ENCODE measurements at regions not wholly inside any gene's neighbourhood (a gene's known extent, or its start where the extent isn't known, plus 50 kb on each side); places are given as distances from the start of the nearest gene placed in this dataset.
"Not testable (repeated sequence)": the region's sequence is repeated elsewhere in the genome, so short reads cannot be mapped to it uniquely, and the experiment has no call there.

DNA sequence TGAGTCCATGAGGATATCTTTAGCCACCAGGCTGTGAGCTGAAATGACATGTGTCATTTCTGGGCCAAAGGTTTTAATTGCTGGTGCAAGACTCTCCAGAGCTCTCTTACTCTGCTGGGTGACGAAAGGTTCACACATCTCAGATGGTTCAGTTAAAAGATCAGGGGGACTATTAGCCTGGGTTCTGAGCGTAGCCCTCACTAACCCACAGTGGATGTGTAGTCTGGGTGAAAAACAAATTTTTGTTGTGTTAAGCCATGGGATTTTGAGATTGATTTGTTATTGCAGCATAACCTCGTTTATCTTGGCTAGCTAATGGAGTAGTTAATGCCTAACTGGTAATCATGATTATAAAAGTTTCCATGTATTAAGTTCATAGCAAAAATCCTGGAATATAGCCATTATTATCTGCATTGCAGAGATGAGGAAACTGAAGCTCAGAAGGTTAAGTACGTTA is 251.5 kb downstream of the RMST start:
- DNase-seq (ENCODE audit: low read depth): no peak

DNA sequence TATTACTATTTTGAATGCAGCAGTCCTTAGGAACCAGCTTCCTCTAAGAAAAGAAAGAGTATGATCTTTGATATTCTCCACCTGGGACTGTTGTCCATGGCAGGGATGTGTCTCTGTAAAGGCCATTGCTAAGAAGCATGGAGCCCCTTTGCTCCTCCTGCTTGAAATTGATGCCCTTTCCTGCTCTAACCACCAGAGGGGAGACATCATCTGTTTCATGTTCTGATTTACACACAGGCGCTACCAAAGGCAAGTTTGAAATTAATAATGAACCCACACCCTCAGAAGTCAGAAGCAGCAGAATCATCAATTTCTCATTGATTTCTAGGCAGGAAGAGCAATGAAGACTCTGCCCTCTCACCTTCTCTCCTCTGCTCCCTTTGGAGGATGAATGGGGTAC is 253.8 kb downstream of the RMST start:
- DNase-seq (ENCODE audit: low read depth): no peak

DNA sequence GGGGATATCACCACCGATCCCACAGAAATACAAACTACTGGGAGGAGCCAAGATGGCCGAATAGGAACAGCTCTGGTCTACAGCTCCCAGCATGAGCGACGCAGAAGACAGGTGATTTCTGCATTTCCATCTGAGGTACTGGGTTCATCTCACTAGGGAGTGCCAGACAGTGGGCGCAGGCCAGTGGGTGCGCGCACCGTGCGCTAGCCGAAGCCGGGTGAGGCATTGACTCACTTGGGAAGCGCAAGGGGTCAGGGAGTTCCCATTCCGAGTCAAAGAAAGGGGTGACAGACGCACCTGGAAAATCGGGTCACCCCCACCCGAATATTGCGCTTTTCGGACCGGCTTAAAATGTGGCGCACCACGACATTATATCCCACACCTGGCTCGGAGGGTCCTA is 261.2 kb downstream of the RMST start:
- not testable (repeated sequence) for DNase-seq (ENCODE audit: low read depth)

DNA sequence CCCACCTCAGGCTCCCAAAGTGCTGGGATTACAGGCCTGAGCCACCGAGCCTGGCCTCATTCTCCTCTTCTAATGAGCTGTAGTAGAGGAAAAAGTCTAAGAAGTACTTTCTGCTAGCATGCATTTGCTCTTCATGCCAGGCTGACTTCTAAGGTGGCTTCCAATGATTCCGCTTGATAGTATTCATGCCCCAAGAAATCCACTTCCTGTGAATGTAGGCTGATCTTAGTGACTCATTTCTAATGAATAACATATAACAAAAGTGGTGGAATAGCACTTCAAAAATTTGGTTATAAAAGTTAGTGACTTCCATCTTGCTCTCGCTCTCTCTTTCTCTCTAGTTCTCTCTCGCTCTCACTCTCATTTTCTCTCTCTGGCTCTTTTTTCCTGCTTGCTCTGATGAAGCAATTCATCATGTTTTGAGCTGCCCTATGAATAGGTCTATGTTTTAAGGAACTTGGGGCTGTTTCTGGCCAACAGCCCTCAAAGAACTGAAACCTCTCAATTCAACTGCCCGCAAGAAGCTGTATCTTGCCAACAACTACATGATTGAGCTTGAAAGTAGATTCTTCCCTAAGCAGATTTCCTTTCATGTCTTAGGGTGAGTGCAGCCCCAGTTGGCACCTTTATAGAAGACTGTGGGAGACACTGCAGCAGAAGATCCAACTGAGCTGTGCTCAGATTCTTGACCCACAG is 282.9 kb downstream of the RMST start:
- DNase-seq (ENCODE audit: low read depth): no peak

DNA sequence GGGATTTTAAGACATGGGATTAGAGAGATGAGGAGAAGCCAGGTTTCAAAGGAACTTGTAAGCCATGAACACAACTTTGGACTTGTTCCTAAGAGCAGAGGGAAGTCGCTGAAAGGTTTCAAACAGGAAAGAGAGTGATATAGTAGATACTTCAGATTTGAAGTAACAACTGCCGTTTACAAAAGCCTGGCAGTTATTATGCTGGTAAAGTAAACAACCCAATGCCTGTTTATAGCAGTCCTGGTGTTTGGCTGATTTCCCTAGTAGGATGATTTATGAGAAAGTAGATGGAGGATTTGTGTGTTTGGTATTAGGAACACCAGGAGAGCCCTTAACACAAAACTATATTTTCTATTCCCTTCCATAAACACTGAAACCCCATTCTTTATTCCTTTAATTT is 285.7 kb downstream of the RMST start:
- no peak for DNase-seq (ENCODE audit: low read depth)

DNA sequence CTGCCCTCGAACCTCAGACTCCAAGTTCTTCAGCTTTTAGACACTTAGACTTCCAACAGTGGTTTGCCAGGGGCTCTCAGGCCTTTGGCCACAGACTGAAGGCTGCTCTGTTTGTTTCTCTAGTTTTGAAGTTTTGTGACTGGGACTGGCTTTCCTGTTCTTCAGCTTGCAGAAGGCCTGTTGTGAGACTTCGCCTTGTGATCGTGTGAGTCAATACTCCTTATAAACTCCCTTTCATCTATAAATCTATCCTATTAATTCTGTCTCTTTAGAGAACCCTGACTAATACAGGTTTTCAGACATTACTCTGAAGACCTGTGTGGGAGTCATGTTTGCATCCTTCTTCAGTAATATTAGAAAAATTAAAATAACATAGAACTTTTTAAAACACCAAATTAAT is 289.1 kb downstream of the RMST start:
- DNase-seq (ENCODE audit: low read depth): no peak

DNA sequence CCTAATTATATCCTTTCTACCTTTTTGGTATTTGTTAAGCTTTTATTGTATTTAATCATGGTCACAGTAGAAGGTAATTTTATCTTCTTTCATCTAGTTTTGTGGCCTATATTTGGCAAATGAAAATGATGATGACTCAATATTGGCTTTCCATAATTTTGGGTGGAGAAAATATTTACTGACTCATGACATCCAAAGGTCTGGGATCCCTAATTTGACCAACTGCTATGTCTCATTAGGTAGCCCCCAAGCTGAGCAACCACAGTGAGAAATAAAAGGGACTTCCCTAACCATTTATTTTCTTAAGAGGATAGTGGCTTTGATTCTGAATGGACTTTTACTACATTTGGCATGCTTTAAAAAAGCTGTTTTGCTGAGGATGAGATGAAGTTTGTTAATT is 289.5 kb downstream of the RMST start:
- DNase-seq (ENCODE audit: low read depth): no peak

DNA sequence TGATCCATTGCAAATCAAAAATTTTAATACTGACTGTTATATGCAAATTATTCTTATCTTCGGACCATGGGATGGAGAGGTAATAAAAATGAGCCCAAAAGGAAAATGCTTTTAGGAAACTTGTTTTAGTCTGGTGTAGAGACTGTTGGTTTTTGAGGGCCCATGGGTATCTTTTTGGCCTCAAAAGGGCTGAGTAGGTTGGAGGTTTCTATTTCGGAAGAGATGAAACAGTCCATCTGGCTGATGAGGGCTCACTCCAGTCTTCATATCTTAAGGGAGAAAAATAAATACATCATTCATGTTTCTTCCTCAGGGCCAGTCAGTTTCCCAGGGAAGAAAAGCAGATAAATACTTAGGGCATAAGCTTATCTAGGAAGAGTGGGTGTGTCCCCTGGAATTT is 290.7 kb downstream of the RMST start:
- no peak for DNase-seq (ENCODE audit: low read depth)

DNA sequence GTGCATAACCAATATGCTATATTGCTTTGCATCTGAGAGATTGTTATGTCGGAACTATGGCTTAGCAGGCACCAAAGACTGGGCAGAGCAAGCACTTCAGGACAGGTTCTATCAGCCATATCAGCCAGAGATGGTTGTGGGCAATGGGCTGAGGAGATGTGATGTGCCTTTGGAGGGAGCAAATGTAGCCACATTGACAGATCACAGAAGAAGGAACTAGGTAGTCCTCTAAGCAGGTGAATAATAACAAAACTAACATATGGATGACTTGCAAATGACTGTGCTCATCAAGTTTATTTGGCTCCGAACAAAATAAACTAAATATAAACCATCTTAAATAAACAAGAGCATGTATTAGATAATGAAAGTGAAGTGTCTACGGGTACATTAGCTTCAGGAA is 291.7 kb downstream of the RMST start:
- no peak for DNase-seq (ENCODE audit: low read depth)

DNA sequence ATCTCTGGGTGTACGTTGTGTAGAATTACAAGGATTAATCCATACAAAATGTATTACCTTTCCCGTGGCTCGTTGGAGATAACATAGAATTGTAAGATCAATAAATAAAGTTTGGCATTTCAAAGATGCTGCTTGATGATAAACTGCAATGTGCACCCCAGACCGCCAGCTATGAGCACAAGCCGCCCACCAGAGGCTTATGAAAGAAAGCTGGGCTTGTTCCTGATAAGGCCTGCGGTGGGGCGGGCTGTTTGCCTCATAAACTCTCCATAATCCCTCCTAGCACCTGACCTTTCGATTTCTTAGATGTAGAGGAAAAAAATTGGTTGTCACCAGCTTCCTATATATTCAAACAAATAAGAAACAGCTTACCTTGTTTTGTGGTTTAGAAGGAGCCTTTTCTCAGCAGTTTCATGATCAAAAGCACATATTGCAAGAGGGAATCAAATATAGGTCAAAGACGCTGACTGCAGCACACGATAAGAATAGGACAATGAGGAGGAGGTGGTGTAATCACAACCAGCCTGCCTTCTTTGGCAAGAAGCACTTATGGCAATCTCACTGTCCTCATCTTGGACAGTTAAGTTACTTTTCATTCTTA is 293.6 kb downstream of the RMST start:
- DNase-seq (ENCODE audit: low read depth): no peak

DNA sequence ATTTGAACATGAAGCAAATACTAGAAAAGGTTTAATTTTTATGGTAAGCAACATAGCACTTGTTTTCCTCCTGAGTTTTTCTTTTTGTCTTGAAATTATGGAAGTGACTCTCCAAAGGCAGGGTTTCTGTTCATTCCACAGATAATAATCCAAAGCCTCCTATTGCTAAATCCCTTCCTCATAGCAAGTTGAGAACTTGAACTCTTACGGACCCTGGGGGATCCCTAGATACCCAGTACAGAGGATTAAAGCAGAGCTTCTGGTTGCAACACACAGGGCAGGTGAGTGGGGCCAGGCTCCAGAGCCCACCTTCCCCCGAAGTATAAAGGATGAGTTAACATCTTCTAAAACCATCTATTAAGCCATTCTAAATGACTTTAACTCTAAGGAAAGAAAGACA is 294.1 kb downstream of the RMST start:
- DNase-seq (ENCODE audit: low read depth): no peak

DNA sequence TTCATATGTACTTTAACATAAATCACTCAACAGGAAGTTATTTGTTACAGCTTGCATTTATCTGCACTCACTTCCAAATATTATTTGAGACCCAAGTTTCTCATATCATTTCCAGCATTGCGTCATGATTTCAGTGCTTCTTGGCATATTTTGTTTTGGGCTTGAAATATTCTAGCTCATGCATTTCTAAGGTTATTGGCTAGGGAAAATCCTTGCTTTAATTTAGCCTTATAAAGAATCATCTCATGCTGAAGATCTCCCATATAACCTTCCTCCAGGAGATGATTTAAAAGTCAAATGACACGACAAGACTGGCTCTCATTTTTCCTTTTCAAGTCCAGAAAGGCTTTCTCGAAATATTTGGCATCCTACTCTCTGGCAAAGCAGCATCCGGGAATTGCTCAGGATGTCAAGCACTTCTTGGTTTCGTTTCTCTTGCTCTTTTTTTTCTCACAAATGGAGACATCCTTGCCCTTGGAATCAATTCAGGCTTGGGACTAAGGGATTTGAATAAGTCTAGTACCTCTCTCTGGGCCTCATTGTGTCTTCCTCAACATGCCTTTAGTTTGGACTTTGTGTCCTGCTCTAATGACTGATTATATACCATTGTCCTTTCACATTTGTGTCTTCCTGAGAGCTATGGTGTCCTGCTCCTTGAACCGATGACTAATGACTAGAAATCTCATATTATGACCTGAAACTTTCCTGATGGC is 295.0 kb downstream of the RMST start:
- no peak for DNase-seq (ENCODE audit: low read depth)

DNA sequence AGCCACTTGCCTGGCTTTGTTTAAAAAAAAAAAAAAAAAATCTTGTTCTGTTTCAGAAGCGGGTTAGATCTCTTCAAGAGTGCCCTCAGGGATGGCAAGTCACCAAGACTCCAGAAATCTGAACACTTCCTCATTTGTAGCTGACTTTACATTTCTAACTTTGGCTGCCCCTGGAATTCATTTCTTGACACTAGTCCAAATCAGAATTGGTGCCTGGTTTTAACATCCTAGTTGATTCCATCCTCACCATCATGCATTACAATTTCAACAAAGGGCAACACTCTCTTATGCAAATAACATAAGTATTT is 295.5 kb downstream of the RMST start:
- no peak for DNase-seq (ENCODE audit: low read depth)

DNA sequence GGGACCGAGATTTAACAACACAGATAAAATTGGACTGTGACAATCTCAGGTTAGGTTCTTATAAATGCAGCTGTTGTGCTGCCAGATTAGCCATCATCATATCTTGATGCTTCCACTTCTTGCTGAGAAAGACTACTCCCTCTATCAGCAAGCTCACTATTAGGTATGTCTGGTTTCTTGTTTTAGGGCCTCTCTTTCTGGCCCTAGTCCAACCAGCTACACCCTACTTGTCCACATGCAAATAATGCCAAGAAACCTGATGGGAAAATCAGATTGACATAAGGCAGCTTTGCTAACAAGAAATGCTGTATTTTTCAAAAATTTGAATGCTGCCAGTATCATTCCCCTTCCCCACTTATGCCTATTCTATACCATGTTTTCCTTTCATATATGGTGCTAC is 296.0 kb downstream of the RMST start:
- no peak for DNase-seq (ENCODE audit: low read depth)

DNA sequence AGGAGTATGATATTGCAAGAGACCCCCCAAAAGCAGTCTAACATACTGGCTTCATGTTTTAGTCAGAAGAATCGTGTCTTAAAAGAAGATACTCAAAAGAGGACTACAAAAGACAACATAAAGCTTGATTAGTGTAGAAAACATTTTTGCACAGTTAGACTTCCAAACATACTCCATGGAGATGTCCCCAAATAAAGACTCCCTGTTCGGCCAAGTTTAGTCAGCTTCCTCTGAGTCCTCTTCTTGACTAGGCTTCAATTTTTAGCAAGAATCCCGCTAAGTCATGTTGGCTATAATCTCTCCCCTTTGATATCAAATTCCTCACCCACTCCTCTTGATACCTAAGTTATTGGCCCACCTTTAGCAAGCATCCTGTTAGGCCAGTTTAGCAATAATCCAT is 298.0 kb downstream of the RMST start:
- no peak for DNase-seq (ENCODE audit: low read depth)

DNA sequence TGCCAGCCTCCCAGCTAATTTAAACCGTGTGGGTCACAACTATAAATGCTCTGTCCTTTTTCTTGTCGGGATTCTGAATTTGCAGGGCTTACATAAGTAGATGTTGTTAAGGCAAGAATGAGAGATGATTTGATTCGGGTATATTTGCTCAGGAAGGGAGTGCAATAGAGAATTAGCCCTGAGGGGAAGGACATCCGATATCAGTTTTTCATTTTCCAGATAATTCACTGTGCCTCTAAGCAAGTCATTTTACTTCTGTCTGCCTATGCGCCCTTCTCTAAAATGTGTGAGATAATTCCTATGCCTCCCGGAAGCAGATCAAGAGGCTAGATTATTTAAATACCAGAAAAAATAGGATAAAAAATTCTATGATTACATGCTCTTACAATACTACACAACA is 300.5 kb downstream of the RMST start:
- no peak for DNase-seq (ENCODE audit: low read depth)

DNA sequence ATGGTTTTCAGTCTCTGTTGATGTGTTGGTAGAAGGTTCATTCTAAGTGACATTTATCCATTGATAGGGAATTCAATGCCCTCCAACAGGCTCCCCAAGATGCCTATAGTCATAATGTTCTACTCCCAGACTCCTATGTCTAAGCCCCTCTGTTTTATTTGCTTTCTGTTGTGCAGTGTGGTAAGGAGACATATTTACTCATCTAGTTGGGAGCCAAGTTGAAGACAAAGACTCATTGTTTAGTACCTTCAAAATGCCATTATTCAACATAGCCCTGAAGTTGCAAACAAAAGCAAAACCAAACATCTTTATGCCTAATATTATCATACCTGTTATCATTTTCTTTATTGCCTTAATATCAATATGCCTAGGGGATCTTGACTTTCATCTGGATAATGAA is 302.1 kb downstream of the RMST start:
- no peak for DNase-seq (ENCODE audit: low read depth)

DNA sequence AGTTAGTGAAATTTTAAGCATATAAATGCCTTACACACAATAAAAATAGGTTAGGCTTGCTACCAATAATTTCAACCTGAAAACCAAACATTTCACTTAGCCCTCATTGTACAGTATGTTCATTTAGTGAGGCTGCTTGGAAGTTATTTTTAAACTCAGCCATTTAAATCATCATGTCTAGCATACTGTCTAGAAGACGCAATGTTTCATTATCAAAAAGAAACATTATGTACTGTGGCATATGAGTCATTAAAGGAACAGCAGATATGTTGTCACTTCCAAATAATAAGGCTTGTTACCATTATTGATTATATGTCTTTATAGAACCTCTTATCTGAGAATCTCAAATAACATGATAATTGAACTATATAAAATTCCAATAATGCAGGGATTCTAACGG is 304.7 kb downstream of the RMST start:
- no peak for DNase-seq (ENCODE audit: low read depth)

DNA sequence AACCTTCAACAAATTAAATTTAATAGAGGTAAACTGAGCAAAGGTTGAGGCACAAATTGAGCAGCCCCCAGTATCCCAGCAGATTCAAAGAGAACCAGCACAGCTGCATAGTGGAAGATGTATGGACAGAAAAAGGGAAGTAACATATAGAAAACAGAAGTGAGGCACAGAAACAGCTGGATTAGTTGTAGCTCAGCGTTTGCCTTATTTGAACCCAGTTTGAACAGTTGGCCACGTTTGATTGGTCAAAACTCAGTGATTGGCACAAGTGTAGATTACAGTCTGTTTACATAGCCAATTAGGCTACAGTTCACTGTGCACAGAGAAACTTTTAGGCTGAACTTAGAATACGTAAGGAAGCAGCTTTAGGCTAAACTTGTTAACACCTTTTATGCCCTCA is 315.5 kb downstream of the RMST start:
- no peak for DNase-seq (ENCODE audit: low read depth)

DNA sequence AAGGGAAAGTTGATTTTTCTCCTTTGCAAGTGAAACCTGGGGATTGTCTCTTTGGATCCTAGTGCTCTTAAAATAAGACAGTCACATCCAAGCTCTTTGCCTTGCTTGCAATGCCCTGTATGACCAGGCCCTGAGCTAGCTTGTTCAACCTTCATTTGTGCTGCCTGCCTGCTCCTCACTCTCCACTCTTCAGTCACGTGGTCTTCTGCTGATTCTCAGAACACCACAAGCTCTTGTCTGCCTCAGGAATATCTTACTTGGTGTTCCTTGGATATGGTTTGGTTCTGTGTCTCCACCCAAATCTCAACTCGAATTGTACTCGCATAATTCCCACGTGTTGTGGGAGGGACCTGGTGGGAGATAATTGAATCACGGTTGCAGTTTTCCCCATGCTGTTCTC is 318.7 kb downstream of the RMST start:
- DNase-seq (ENCODE audit: low read depth): no peak

DNA sequence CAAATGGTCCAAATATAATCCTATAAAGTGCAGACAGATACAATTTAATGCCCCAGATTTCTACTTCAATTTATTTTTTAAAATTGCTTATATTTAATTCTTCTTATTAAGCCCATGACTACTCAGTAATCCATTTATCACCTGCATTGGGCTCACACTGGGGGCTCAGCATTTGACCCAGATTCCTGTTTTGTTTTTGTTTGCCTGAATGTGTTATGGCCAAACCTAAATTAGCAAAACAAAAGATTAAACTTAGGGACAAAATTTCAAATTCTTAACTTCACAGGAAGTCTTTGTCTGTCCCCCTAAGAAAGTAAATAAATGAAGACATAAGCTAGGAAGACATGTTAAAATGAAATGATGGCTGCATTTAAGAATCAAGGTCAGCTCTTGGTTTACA is 322.3 kb downstream of the RMST start:
- DNase-seq (ENCODE audit: low read depth): no peak

DNA sequence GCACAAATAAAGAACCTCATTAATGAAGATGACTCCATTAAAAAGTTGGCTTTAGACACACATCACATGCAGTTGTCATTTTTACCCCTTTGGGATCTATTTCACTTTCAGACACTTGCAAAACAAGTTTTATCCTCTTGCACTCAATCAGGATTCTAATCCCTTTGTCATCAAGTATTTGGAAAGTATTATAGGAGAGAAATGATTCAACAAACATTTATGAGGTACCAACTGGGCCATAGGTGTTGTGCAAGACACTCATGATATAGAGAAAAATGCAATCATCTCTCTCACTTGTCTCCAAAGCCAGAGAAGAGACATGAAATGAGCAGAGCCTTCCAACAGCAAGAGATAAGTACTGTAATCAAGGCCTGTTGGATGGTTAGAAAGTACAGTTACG is 327.7 kb downstream of the RMST start:
- no peak for DNase-seq (ENCODE audit: low read depth)

DNA sequence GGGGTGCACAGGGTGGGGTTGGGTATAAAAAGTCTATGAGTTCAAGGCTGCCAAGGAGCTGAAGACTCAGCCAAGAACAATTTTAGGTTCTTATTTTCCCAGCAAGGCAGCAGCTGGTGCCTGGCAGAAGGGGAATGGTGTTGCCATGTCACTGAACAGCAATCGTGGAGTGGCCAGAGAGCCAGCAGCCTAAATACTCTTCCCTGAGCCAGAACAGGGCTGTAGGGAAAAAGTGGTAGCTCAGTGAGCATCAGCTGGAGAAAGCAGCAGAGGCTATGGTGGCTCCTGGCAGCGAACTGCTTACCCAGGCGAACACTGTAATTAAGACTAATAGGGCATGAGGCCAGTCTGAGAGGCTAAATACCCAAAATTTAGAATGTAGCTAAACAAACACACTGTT is 334.9 kb downstream of the RMST start:
- DNase-seq (ENCODE audit: low read depth): no peak

DNA sequence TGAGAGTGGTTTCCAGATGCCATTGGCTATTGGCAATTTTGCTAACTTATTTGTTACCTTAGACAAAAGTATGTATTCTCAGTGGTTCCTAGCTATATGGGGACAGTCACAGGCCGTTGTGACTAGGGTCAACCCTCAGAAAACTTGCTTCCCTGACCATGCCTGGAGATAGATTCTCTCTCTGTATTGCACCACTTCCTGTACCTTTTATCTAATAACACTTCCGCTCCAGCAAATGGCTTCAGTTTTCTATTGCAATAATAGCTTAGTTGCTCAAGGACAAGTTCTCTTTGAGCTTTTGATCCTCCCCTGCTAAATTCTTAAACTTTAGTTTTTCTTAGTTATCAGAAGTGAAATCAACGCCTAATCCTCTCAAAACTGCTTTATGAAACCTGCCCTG is 338.0 kb downstream of the RMST start:
- no peak for DNase-seq (ENCODE audit: low read depth)
